Epithelial cell of esophagus (primary cell): ENCODE measurements at regions not wholly inside any gene's neighbourhood (a gene's known extent, or its start where the extent isn't known, plus 50 kb on each side); places are given as distances from the start of the nearest gene placed in this dataset.

ENCODE experiments used
- DNase-seq: peaks from one replicate; pipeline ENCODE4 v3.0.0; 2010; ENCODE audit warnings: low read depth
- H3K4me3 ChIP-seq: 2 replicates; pipeline ENCODE4 v1.5.1; 2011; ENCODE audit warnings: mild to moderate bottlenecking, low read length, control low read depth
- CTCF ChIP-seq: IDR thresholded peaks from 2 replicates; pipeline ENCODE4 v1.5.1; 2011; ENCODE audit warnings: low read depth, mild to moderate bottlenecking, low read length, control low read depth, inconsistent platforms; ENCODE audit not compliant: insufficient read depth; ENCODE audit errors: missing control alignments

- no peak for TF ChIP-seq CTCF
- DNase-seq, result no peak
- H3K4me3 ChIP-seq, result no peak overlapping the region
Measured at GRCh38 chr1:234710936-234711724, 101.2 kb upstream of the IRF2BP2 start.

GRCh38 chr1:234710381-234710780 lies 100.4 kb upstream of the IRF2BP2 start:
- TF ChIP-seq CTCF, result no peak
- DNase-seq, result no peak
- H3K4me3 ChIP-seq, result no peak overlapping the region

- no peak overlapping the region for H3K4me3 ChIP-seq
- no peak for DNase-seq
- no peak for TF ChIP-seq CTCF
Measured at GRCh38 chr1:234709473-234710228, 99.7 kb upstream of the IRF2BP2 start.

GRCh38 chr1:234708700-234709395 lies 98.9 kb upstream of the IRF2BP2 start:
- DNase-seq, result peak; percentile 74
- no peak overlapping the region for H3K4me3 ChIP-seq
- no peak for TF ChIP-seq CTCF

- no peak for DNase-seq
- no peak overlapping the region for H3K4me3 ChIP-seq
- no peak for TF ChIP-seq CTCF
Measured at GRCh38 chr1:234707641-234708040, 97.7 kb upstream of the IRF2BP2 start.

- DNase-seq, result no peak
- H3K4me3 ChIP-seq, result no peak overlapping the region
- TF ChIP-seq CTCF, result no peak
Measured at GRCh38 chr1:234706931-234707330, 97.0 kb upstream of the IRF2BP2 start.
